ENCODE measurements at regions not wholly inside any gene's neighbourhood (a gene's known extent, or its start where the extent isn't known, plus 50 kb on each side); places are given as distances from the start of the nearest gene placed in this dataset.

- no peaks in the 10 kb centered on the region for H4K20me1 ChIP-seq (ENCODE audit: insufficient read depth)
- no peaks in the 10 kb centered on the region for H3K4me1 ChIP-seq (replicated peaks; ENCODE audit: insufficient read depth)
- H3K9me2 ChIP-seq (ENCODE audit: insufficient read depth): no peaks in the 10 kb centered on the region
- ChIA-PET CTCF (no interaction called here), POLR2A (ENCODE audit: unreplicated experiment) (no interaction called here)
- no peaks in the 10 kb centered on the region for H3K79me2 ChIP-seq (ENCODE audit: low read depth)
- no peaks in the 10 kb centered on the region for H3K9me3 ChIP-seq (ENCODE audit: insufficient read depth, low read depth)
- no peaks in the 10 kb centered on the region for H3F3A ChIP-seq (ENCODE audit: insufficient read depth, low read depth)
- no peak overlapping the region for H2AFZ ChIP-seq
- H3K27me3 ChIP-seq (ENCODE audit: insufficient read depth, low read depth): peaks cover 8% of the 10 kb centered on the region; the same call in 1 of the 2 replicates
- H3K27ac ChIP-seq: no peak overlapping the region
- no peak for DNase-seq
- H3K36me3 ChIP-seq (ENCODE audit: low read depth): no peaks in the 10 kb centered on the region
- H3K4me2 ChIP-seq: no peak overlapping the region
- intact Hi-C loops (cut with micrococcal nuclease; ENCODE audit: unreplicated experiment): no loop called here
- H3K4me3 ChIP-seq: no peak overlapping the region
- BruUV-seq (replicated peaks): no TSS peak
- no peak for TF ChIP-seq CTCF (conservative IDR thresholded peaks at IDR 0.05)
- no peak for TF ChIP-seq EZH2 (IDR thresholded peaks at IDR 0.05; ENCODE audit: low read depth)
Observed at GRCh38 chr1:182003953-182004586, 57.4 kb downstream of the ZNF648 start.

GRCh38 chr1:182003025-182003725 lies 58.3 kb downstream of the ZNF648 start:
- Histone ChIP-seq H2AFZ (no peak overlapping the region), H3K36me3 (ENCODE audit: low read depth) (no peaks in the 10 kb centered on the region), H3K27ac (no peak overlapping the region), H3K4me3 (no peak overlapping the region), H3K9me2 (ENCODE audit: insufficient read depth) (no peaks in the 10 kb centered on the region), H3K4me2 (no peak overlapping the region), H4K20me1 (ENCODE audit: insufficient read depth) (no peaks in the 10 kb centered on the region), H3F3A (ENCODE audit: insufficient read depth, low read depth) (no peaks in the 10 kb centered on the region), H3K79me2 (ENCODE audit: low read depth) (no peaks in the 10 kb centered on the region), H3K4me1 (replicated peaks; ENCODE audit: insufficient read depth) (no peaks in the 10 kb centered on the region), H3K9me3 (ENCODE audit: insufficient read depth, low read depth) (no peaks in the 10 kb centered on the region), H3K27me3 (ENCODE audit: insufficient read depth, low read depth) (peaks cover under 1% of the 10 kb centered on the region; the same call in 1 of the 2 replicates)
- no TSS peak for BruUV-seq (replicated peaks)
- ChIA-PET POLR2A (ENCODE audit: unreplicated experiment) (no interaction called here), CTCF (no interaction called here)
- no peak for DNase-seq
- intact Hi-C loops (cut with micrococcal nuclease; ENCODE audit: unreplicated experiment): no loop called here
- no peak for TF ChIP-seq EZH2 (IDR thresholded peaks at IDR 0.05; ENCODE audit: low read depth)
- TF ChIP-seq CTCF (conservative IDR thresholded peaks at IDR 0.05): no peak

- Histone ChIP-seq H3K9me3 (ENCODE audit: insufficient read depth, low read depth) (no peaks in the 10 kb centered on the region), H2AFZ (no peak overlapping the region), H3K79me2 (ENCODE audit: low read depth) (no peaks in the 10 kb centered on the region), H4K20me1 (ENCODE audit: insufficient read depth) (no peaks in the 10 kb centered on the region), H3F3A (ENCODE audit: insufficient read depth, low read depth) (no peaks in the 10 kb centered on the region), H3K27me3 (ENCODE audit: insufficient read depth, low read depth) (peaks cover 5% of the 10 kb centered on the region; the same call in 1 of the 2 replicates), H3K4me2 (no peak overlapping the region), H3K9me2 (ENCODE audit: insufficient read depth) (no peaks in the 10 kb centered on the region), H3K36me3 (ENCODE audit: low read depth) (no peaks in the 10 kb centered on the region), H3K27ac (no peak overlapping the region), H3K4me1 (replicated peaks; ENCODE audit: insufficient read depth) (no peaks in the 10 kb centered on the region), H3K4me3 (no peak overlapping the region)
- no peak for TF ChIP-seq EZH2 (IDR thresholded peaks at IDR 0.05; ENCODE audit: low read depth)
- TF ChIP-seq CTCF (conservative IDR thresholded peaks at IDR 0.05): no peak
- no TSS peak for BruUV-seq (replicated peaks)
- no peak for DNase-seq
- ChIA-PET POLR2A (ENCODE audit: unreplicated experiment) (no interaction called here), CTCF (no interaction called here)
- intact Hi-C loops (cut with micrococcal nuclease; ENCODE audit: unreplicated experiment): no loop called here
Observed at GRCh38 chr1:182002570-182002969, 58.9 kb downstream of the ZNF648 start.
